ENCODE measurements at regions not wholly inside any gene's neighbourhood (a gene's known extent, or its start where the extent isn't known, plus 50 kb on each side); places are given as distances from the start of the nearest gene placed in this dataset.
"Not testable (repeated sequence)": the region's sequence is repeated elsewhere in the genome, so short reads cannot be mapped to it uniquely, and the experiment has no call there.

- no peak for DNase-seq (ENCODE audit: low spot score)
These were observed 449.9 kb upstream of the PIK3R1 start for GRCh38 chr5:67765697-67766096.

- not testable (repeated sequence) for DNase-seq (ENCODE audit: low spot score)
These were observed 457.8 kb upstream of the PIK3R1 start for GRCh38 chr5:67757771-67758170.

GRCh38 chr5:67752357-67752708 is 463.2 kb upstream of the PIK3R1 start:
- no peak for DNase-seq (ENCODE audit: low spot score)

- no peak for DNase-seq (ENCODE audit: low spot score)
These were observed 467.3 kb upstream of the PIK3R1 start for GRCh38 chr5:67748165-67748690.

GRCh38 chr5:67747096-67747495 is 468.5 kb upstream of the PIK3R1 start:
- DNase-seq (ENCODE audit: low spot score): no peak

GRCh38 chr5:67746608-67747007 is 468.9 kb upstream of the PIK3R1 start:
- DNase-seq (ENCODE audit: low spot score): not testable (repeated sequence)

- DNase-seq (ENCODE audit: low spot score): no peak
These were observed 469.5 kb upstream of the PIK3R1 start for GRCh38 chr5:67746103-67746502.

GRCh38 chr5:67732921-67733320 is 482.6 kb upstream of the PIK3R1 start:
- no peak for DNase-seq (ENCODE audit: low spot score)

- DNase-seq (ENCODE audit: low spot score): no peak
These were observed 483.1 kb upstream of the PIK3R1 start for GRCh38 chr5:67732471-67732870.

- DNase-seq (ENCODE audit: low spot score): peak; percentile 90
These were observed 483.7 kb upstream of the PIK3R1 start for GRCh38 chr5:67731886-67732285.

- no peak for DNase-seq (ENCODE audit: low spot score)
These were observed 484.6 kb upstream of the PIK3R1 start for GRCh38 chr5:67730917-67731474.

GRCh38 chr5:67728326-67728890 is 487.1 kb upstream of the PIK3R1 start:
- no peak for DNase-seq (ENCODE audit: low spot score)

- no peak for DNase-seq (ENCODE audit: low spot score)
These were observed 490.0 kb upstream of the PIK3R1 start for GRCh38 chr5:67725604-67726003.

- peak; percentile 58 for DNase-seq (ENCODE audit: low spot score)
These were observed 491.0 kb upstream of the PIK3R1 start for GRCh38 chr5:67724412-67725135.

GRCh38 chr5:67723873-67724272 is 491.7 kb upstream of the PIK3R1 start:
- DNase-seq (ENCODE audit: low spot score): no peak

GRCh38 chr5:67722582-67722981 is 493.0 kb upstream of the PIK3R1 start:
- not testable (repeated sequence) for DNase-seq (ENCODE audit: low spot score)

GRCh38 chr5:67720162-67720772 is 495.3 kb upstream of the PIK3R1 start:
- DNase-seq (ENCODE audit: low spot score): no peak

GRCh38 chr5:67702008-67702407 is 505.4 kb upstream of the CD180 start:
- no peak for DNase-seq (ENCODE audit: low spot score)

- DNase-seq (ENCODE audit: low spot score): no peak
These were observed 503.0 kb upstream of the CD180 start for GRCh38 chr5:67699560-67699959.

GRCh38 chr5:67696446-67696845 is 499.8 kb upstream of the CD180 start:
- no peak for DNase-seq (ENCODE audit: low spot score)

- no peak for DNase-seq (ENCODE audit: low spot score)
These were observed 498.8 kb upstream of the CD180 start for GRCh38 chr5:67695369-67695768.

- no peak for DNase-seq (ENCODE audit: low spot score)
These were observed 498.2 kb upstream of the CD180 start for GRCh38 chr5:67694810-67695191.

Measured in Ammon's horn (tissue), 1 donor.